Gastroesophageal sphincter (tissue), 3 donors: ENCODE measurements at regions not wholly inside any gene's neighbourhood (a gene's known extent, or its start where the extent isn't known, plus 50 kb on each side); places are given as distances from the start of the nearest gene placed in this dataset.

Experiments
- POLR2A ChIP-seq, 2 donors: fragments of 450-650 bp; IDR thresholded peaks; one replicate each; pipeline ENCODE4 v1.6.1; 2017; ENCODE audit warnings: antibody characterized with exemption in 2 of 2, mild to moderate bottlenecking in 2 of 2, moderate library complexity in 1 of 2
- POLR2AphosphoS5 ChIP-seq: sonication (generic); formaldehyde crosslinking; IDR thresholded peaks from one replicate; pipeline ENCODE4 v1.6.1; 2017; ENCODE audit warnings: antibody characterized with exemption
- TF ChIP-seq, protein P1 (sequence below), 4 experiments: fragments of 200-600 bp in 2 of 4; fragments of 450-650 bp in 2 of 4; sonication (generic) in 1 of 4; IDR thresholded peaks; one replicate each; pipeline ENCODE4 v1.5.1; 2017 to 2019; ENCODE audit warnings: antibody characterized with exemption in 4 of 4, mild to moderate bottlenecking in 2 of 4, moderate library complexity in 2 of 4

GRCh38 chr3:177553579-177553978 lies 356.3 kb upstream of the TBL1XR1 start:
- TF ChIP-seq, protein P1, sequence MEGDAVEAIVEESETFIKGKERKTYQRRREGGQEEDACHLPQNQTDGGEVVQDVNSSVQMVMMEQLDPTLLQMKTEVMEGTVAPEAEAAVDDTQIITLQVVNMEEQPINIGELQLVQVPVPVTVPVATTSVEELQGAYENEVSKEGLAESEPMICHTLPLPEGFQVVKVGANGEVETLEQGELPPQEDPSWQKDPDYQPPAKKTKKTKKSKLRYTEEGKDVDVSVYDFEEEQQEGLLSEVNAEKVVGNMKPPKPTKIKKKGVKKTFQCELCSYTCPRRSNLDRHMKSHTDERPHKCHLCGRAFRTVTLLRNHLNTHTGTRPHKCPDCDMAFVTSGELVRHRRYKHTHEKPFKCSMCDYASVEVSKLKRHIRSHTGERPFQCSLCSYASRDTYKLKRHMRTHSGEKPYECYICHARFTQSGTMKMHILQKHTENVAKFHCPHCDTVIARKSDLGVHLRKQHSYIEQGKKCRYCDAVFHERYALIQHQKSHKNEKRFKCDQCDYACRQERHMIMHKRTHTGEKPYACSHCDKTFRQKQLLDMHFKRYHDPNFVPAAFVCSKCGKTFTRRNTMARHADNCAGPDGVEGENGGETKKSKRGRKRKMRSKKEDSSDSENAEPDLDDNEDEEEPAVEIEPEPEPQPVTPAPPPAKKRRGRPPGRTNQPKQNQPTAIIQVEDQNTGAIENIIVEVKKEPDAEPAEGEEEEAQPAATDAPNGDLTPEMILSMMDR (IDR thresholded peaks at IDR 0.05) = no peak
- TF ChIP-seq POLR2A (IDR thresholded peaks at IDR 0.05) (no peak), POLR2AphosphoS5 (no peak)
